Naive thymus-derived CD8-positive, alpha-beta T cell (primary cell): ENCODE measurements at regions not wholly inside any gene's neighbourhood (a gene's known extent, or its start where the extent isn't known, plus 50 kb on each side); places are given as distances from the start of the nearest gene placed in this dataset.

Source experiments
- ATAC-seq, 2 donors: fragments of 150-1000 bp; cut with Tn5 transposase in 1 of 2; sonication (Bioruptor Pico), chemical (Tn5 transposase) in 1 of 2; 1 replicate in 1 of 2; 2 replicates in 1 of 2; pipeline ENCODE4 v1.10.0; 2021; ENCODE audit warnings: mild to moderate bottlenecking in 2 of 2, moderate library complexity in 2 of 2
- POLR2A ChIA-PET: fragments of 350-600 bp; sonication (Branson Sonifier 250); formaldehyde crosslinking; loops from one replicate; lab custom pipeline; 2021; ENCODE audit warnings: antibody characterized with exemption; lab: Charles Lee
- DNase-seq, 10 donors: peaks; one replicate each; pipeline versions ENCODE4 v3.0.0 to v3.0.0-alpha.2; 2020 to 2022
- H3K27ac Mint-ChIP-seq, 10 donors: one replicate each; pipeline ENCODE4 v1.8.0; 2020 to 2022; ENCODE audit warnings: mild to moderate bottlenecking in 10 of 10, mixed read lengths in 10 of 10, moderate library complexity in 4 of 10, inconsistent platforms in 1 of 10
- H3K27me3 Mint-ChIP-seq, 5 donors: one replicate each; pipeline ENCODE4 v1.8.0; 2021 to 2022; ENCODE audit warnings: mixed read lengths in 5 of 5
- H3K36me3 Mint-ChIP-seq, 3 donors: one replicate each; pipeline ENCODE4 v1.8.0; 2020 to 2022; ENCODE audit warnings: mixed read lengths in 3 of 3, mild to moderate bottlenecking in 2 of 3, inconsistent platforms in 1 of 3
- H3K4me1 Mint-ChIP-seq, 4 donors: one replicate each; pipeline ENCODE4 v1.8.0; 2021 to 2022; ENCODE audit warnings: mixed read lengths in 4 of 4
- H3K4me3 Mint-ChIP-seq, 10 donors: one replicate each; pipeline ENCODE4 v1.8.0; 2020 to 2022; ENCODE audit warnings: mild to moderate bottlenecking in 10 of 10, mixed read lengths in 10 of 10, moderate library complexity in 6 of 10, inconsistent platforms in 1 of 10
- H3K9me3 Mint-ChIP-seq, 9 donors: one replicate each; pipeline ENCODE4 v1.8.0; 2020 to 2022; ENCODE audit warnings: mixed read lengths in 9 of 9, mild to moderate bottlenecking in 3 of 9, inconsistent platforms in 1 of 9, moderate library complexity in 1 of 9

- peaks cover 0 to 2% (median 0%) of the 10 kb centered on the region in 4 donors for H3K4me1 Mint-ChIP-seq
- H3K27me3 Mint-ChIP-seq: peaks cover 16 to 45% (median 27%) of the 10 kb centered on the region in 5 donors
- peak overlapping the region in 1 of 10 donors; percentile 60 for H3K27ac Mint-ChIP-seq
- POLR2A ChIA-PET: no interaction called here
- no peak overlapping the region for H3K4me3 Mint-ChIP-seq
- DNase-seq (no peak), ATAC-seq (no peak)
- no peaks in the 10 kb centered on the region for H3K9me3 Mint-ChIP-seq
- no peaks in the 10 kb centered on the region for H3K36me3 Mint-ChIP-seq
Measured at GRCh38 chr20:1792274-1792673, 102.9 kb upstream of the SIRPA start.

DNA sequence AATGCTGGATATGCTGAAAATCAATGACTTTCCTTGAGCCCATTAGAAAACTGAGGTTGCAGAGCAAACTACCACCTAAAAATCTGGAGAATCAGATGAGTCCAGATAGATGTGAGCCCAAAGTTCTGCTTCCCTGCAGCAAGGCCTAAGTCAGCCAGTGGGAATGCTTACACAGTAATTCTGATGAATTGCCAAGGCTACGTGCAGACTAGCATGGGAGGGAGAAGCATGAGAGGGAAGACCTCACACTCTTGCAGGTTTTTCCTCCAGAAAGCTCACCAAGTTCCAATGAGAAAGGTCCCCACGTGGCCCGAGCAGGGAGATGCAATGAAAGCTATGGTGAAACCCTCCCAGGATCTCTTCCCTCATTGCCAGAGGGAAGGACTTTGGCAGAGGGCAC is 104.8 kb upstream of the SIRPA start:
- no peaks in the 10 kb centered on the region for H3K36me3 Mint-ChIP-seq
- ATAC-seq: no peak
- peaks cover 25 to 61% (median 46%) of the 10 kb centered on the region in 5 donors for H3K27me3 Mint-ChIP-seq
- H3K4me1 Mint-ChIP-seq: peaks cover 0 to 7% (median 1%) of the 10 kb centered on the region in 4 donors
- no peak overlapping the region for H3K4me3 Mint-ChIP-seq
- POLR2A ChIA-PET: no interaction called here
- no peak overlapping the region for H3K27ac Mint-ChIP-seq
- no peaks in the 10 kb centered on the region for H3K9me3 Mint-ChIP-seq
- DNase-seq: no peak

- H3K4me3 Mint-ChIP-seq: no peak overlapping the region
Measured at GRCh38 chr20:1788044-1788443, 107.2 kb upstream of the SIRPA start.

GRCh38 chr20:1786486-1786885 is 108.7 kb upstream of the SIRPA start:
- H3K4me1 Mint-ChIP-seq: peaks cover 0 to 7% (median 1%) of the 10 kb centered on the region in 4 donors
- POLR2A ChIA-PET: no interaction called here
- peaks cover 29 to 75% (median 57%) of the 10 kb centered on the region in 5 donors for H3K27me3 Mint-ChIP-seq
- no peaks in the 10 kb centered on the region for H3K36me3 Mint-ChIP-seq
- H3K4me3 Mint-ChIP-seq: no peak overlapping the region
- ATAC-seq: no peak
- H3K9me3 Mint-ChIP-seq: no peaks in the 10 kb centered on the region
- no peak for DNase-seq
- H3K27ac Mint-ChIP-seq: no peak overlapping the region

More at GRCh38 chr20:1788044-1788443, 107.2 kb upstream of the SIRPA start:
- peak overlapping the region in 1 of 10 donors; percentile 41 for H3K27ac Mint-ChIP-seq
- ATAC-seq (no peak), DNase-seq (no peak)
- POLR2A ChIA-PET: no interaction called here
- peaks cover 27 to 75% (median 56%) of the 10 kb centered on the region in 5 donors for H3K27me3 Mint-ChIP-seq
- peaks cover 0 to 7% (median 1%) of the 10 kb centered on the region in 4 donors for H3K4me1 Mint-ChIP-seq
- H3K36me3 Mint-ChIP-seq: no peaks in the 10 kb centered on the region
- no peaks in the 10 kb centered on the region for H3K9me3 Mint-ChIP-seq

- H3K36me3 Mint-ChIP-seq: no peaks in the 10 kb centered on the region
- no peak for ATAC-seq
- H3K9me3 Mint-ChIP-seq: no peaks in the 10 kb centered on the region
- peaks cover 28 to 79% (median 61%) of the 10 kb centered on the region in 5 donors for H3K27me3 Mint-ChIP-seq
- peaks cover 0 to 7% (median 1%) of the 10 kb centered on the region in 4 donors for H3K4me1 Mint-ChIP-seq
- DNase-seq: no peak
- no peak overlapping the region for H3K27ac Mint-ChIP-seq
- POLR2A ChIA-PET: no interaction called here
- no peak overlapping the region for H3K4me3 Mint-ChIP-seq
Measured at GRCh38 chr20:1784586-1784985, 110.6 kb upstream of the SIRPA start.

- no peaks in the 10 kb centered on the region for H3K36me3 Mint-ChIP-seq
- peaks cover 0 to 6% (median 1%) of the 10 kb centered on the region in 4 donors for H3K4me1 Mint-ChIP-seq
- no peak overlapping the region for H3K4me3 Mint-ChIP-seq
- H3K27me3 Mint-ChIP-seq: peaks cover 24 to 70% (median 52%) of the 10 kb centered on the region in 5 donors
- DNase-seq: no peak
- H3K9me3 Mint-ChIP-seq: no peaks in the 10 kb centered on the region
- POLR2A ChIA-PET: no interaction called here
- ATAC-seq: no peak
- no peak overlapping the region for H3K27ac Mint-ChIP-seq
Measured at GRCh38 chr20:1783245-1783644, 112.0 kb upstream of the SIRPA start.

GRCh38 chr20:1782181-1782580 is 113.0 kb upstream of the SIRPA start:
- peaks cover 21 to 59% (median 46%) of the 10 kb centered on the region in 5 donors for H3K27me3 Mint-ChIP-seq
- POLR2A ChIA-PET: no interaction called here
- ATAC-seq (no peak), DNase-seq (no peak)
- no peak overlapping the region for H3K4me3 Mint-ChIP-seq
- peaks cover 4 to 7% (median 6%) of the 10 kb centered on the region in 4 donors for H3K4me1 Mint-ChIP-seq
- H3K27ac Mint-ChIP-seq: no peak overlapping the region
- no peaks in the 10 kb centered on the region for H3K9me3 Mint-ChIP-seq
- H3K36me3 Mint-ChIP-seq: no peaks in the 10 kb centered on the region

DNA sequence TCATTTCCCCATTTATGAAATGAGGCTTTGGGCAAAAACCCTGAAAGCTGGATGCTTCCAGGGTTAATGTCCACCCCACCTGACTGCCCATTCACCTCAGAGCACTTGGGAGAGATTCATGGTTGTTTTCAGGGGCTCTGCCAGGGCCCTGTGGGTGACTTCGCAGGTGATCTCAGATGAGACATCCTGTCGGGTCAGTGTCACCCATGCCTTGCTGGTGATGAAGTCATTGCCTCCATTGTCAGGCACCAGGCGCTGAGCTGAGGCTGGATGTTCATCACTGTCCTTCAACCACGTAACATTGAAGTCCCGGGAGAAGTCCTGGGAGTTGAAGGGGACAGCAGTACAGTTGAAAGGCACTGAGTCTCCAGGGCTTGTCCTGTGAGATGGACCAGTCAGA is 115.6 kb upstream of the SIRPA start:
- POLR2A ChIA-PET: no interaction called here
- Mint-ChIP-seq H3K36me3 (no peaks in the 10 kb centered on the region), H3K4me3 (no peak overlapping the region), H3K27ac (no peak overlapping the region), H3K9me3 (no peaks in the 10 kb centered on the region), H3K27me3 (peaks cover 10 to 34% (median 27%) of the 10 kb centered on the region in 5 donors), H3K4me1 (peaks cover 11 to 20% (median 16%) of the 10 kb centered on the region in 4 donors)
- DNase-seq: no peak
- ATAC-seq: no peak

DNA sequence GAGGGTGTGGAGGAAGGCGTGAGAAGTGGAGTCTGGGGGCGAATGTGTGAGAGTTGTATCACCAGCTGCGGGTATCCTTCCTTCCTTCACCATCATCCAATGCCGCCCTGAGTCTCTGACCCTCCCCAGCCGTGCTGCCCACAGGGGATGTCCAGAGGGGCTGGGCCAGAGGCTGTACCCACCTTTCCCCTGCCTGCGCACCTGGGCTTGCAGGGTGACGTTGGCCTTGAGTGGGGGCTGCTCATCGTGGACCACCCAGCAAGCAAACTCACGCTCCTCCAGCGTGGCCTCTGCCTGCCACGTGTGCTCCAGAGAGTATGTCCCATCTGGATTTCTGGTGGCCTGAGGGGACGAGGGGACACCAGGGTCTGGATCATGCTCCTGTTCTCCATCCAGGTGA is 116.9 kb upstream of the SIRPA start:
- no peaks in the 10 kb centered on the region for H3K36me3 Mint-ChIP-seq
- H3K4me1 Mint-ChIP-seq: peaks cover 11 to 20% (median 16%) of the 10 kb centered on the region in 4 donors
- POLR2A ChIA-PET: no interaction called here
- no peak for ATAC-seq
- DNase-seq: no peak
- no peak overlapping the region for H3K27ac Mint-ChIP-seq
- no peaks in the 10 kb centered on the region for H3K9me3 Mint-ChIP-seq
- H3K4me3 Mint-ChIP-seq: no peak overlapping the region
- H3K27me3 Mint-ChIP-seq: peaks cover 6 to 23% (median 18%) of the 10 kb centered on the region in 5 donors

DNA sequence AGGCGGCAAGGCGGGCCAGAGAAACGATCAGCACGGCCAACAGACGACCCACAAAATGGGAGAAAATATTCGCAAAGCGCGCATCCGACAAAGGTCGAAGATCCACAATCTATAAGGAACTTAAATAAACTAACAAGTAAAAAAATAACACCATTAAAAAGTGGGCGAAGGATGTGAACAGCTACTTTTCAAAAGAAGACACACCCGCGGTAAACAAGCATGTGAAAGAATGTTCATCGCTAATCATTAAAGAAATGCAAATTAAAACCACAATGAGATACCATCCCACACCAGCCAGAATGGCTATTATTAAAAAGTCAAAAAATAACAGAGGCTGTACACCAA is 117.8 kb upstream of the SIRPA start:
- ATAC-seq: no peak
- POLR2A ChIA-PET: interaction anchor here (0.5 to 1.1 kb wide), 3 partner anchors 15 to 593 kb away, joined by 3 to 4 read pairs (median 3); partner anchors contain the start of gene NSFL1C
- Mint-ChIP-seq H3K9me3 (no peaks in the 10 kb centered on the region), H3K36me3 (no peaks in the 10 kb centered on the region), H3K27me3 (peaks cover 4 to 14% (median 13%) of the 10 kb centered on the region in 5 donors), H3K27ac (peak overlapping the region in 7 of 10 donors; percentile 33 to 96 (median 53)), H3K4me1 (peaks cover 11 to 20% (median 16%) of the 10 kb centered on the region in 4 donors), H3K4me3 (peak overlapping the region; percentile 79 to 90 (median 88))
- no peak for DNase-seq

GRCh38 chr20:1776681-1777475 is 118.3 kb upstream of the SIRPA start:
- Mint-ChIP-seq H3K27me3 (peaks cover 4 to 13% (median 13%) of the 10 kb centered on the region in 5 donors), H3K27ac (peak overlapping the region in 8 of 10 donors; percentile 7 to 96 (median 53)), H3K4me1 (peaks cover 11 to 20% (median 16%) of the 10 kb centered on the region in 4 donors), H3K36me3 (no peaks in the 10 kb centered on the region), H3K9me3 (no peaks in the 10 kb centered on the region), H3K4me3 (peak overlapping the region; percentile 79 to 90 (median 88))
- DNase-seq (peak; percentile 67 to 87 (median 79)), ATAC-seq (peak; percentile 94 to 98)
- POLR2A ChIA-PET: interaction anchor here (0.5 to 1.1 kb wide), 5 partner anchors 14 to 678 kb away, joined by 3 to 5 read pairs (median 3); partner anchors contain the start of gene NSFL1C

DNA sequence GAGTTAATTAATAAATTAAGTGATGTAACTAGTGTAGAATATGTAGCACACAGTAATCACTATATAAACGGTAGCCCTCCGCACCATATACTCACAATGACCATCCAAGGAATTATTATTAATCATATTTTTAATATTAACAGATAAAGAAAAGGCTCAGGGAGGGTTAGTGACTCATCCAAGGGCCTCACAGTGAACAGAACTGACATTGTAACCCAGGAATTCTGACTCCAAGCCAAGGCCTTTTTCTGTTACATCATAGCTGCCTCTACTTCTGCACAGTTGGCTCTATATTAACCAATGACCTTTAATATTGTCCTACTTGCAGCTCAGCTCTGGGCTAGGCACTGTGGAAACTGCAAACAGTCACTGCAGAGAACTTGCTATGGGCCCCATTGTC is 117.5 kb upstream of the SIRPG start:
- H3K27ac Mint-ChIP-seq: no peak overlapping the region
- no peaks in the 10 kb centered on the region for H3K36me3 Mint-ChIP-seq
- H3K9me3 Mint-ChIP-seq: no peaks in the 10 kb centered on the region
- POLR2A ChIA-PET: no interaction called here
- peaks cover 11 to 20% (median 16%) of the 10 kb centered on the region in 4 donors for H3K4me1 Mint-ChIP-seq
- ATAC-seq (no peak), DNase-seq (no peak)
- peaks cover 2 to 7% (median 3%) of the 10 kb centered on the region in 5 donors for H3K27me3 Mint-ChIP-seq
- no peak overlapping the region for H3K4me3 Mint-ChIP-seq

GRCh38 chr20:1774479-1774878 is 116.9 kb upstream of the SIRPG start:
- Mint-ChIP-seq H3K36me3 (no peaks in the 10 kb centered on the region), H3K4me1 (peaks cover 11 to 20% (median 16%) of the 10 kb centered on the region in 4 donors), H3K9me3 (no peaks in the 10 kb centered on the region), H3K4me3 (no peak overlapping the region), H3K27ac (no peak overlapping the region), H3K27me3 (peaks cover 0 to 2% (median 0%) of the 10 kb centered on the region in 5 donors)
- POLR2A ChIA-PET: no interaction called here
- DNase-seq: no peak
- no peak for ATAC-seq
